Upper lobe of left lung (tissue), 4 donors: ENCODE measurements at regions not wholly inside any gene's neighbourhood (a gene's known extent, or its start where the extent isn't known, plus 50 kb on each side); places are given as distances from the start of the nearest gene placed in this dataset.

Source experiments
- CTCF ChIP-seq, 6 experiments: fragments of 450-650 bp in 4 of 6; fragments of 200-600 bp in 2 of 6; sonication (generic) in 2 of 6; IDR thresholded peaks; one replicate each; pipeline ENCODE4 v1.5.1; 2016 to 2019; ENCODE audit warnings: antibody characterized with exemption in 6 of 6
- POLR2A ChIP-seq, 4 donors: fragments of 450-650 bp; IDR thresholded peaks; one replicate each; pipeline ENCODE4 v1.5.1; 2016 to 2017; ENCODE audit warnings: antibody characterized with exemption in 4 of 4, mild to moderate bottlenecking in 2 of 4

- no peak for TF ChIP-seq CTCF (IDR thresholded peaks at IDR 0.05)
- TF ChIP-seq POLR2A (IDR thresholded peaks at IDR 0.05) = no peak
These were observed 256.2 kb upstream of the LUZP2 start for GRCh38 chr11:24240496-24241175.
